H1 (cell line): ENCODE measurements at regions not wholly inside any gene's neighbourhood (a gene's known extent, or its start where the extent isn't known, plus 50 kb on each side); places are given as distances from the start of the nearest gene placed in this dataset.

Experiments
- BRCA1 ChIP-seq: IDR thresholded peaks from 2 replicates; pipeline ENCODE4 v1.6.1; 2012; ENCODE audit warnings: low read depth, low read length, improper control_type of control experiment
- CBX8 ChIP-seq: fragments of 300-800, 300-1000 bp; sonication (generic); IDR thresholded peaks from 2 replicates; pipeline ENCODE4 v1.7.1; 2016; ENCODE audit warnings: low read depth, low read length, borderline replicate concordance
- CHD1 ChIP-seq: IDR thresholded peaks from 2 replicates; pipeline ENCODE4 v1.6.1; 2012; ENCODE audit warnings: low read depth, low read length, improper control_type of control experiment
- CREB1 ChIP-seq: IDR thresholded peaks from 2 replicates; pipeline ENCODE4 v1.6.1; 2012; ENCODE audit warnings: inconsistent platforms
- EZH2 ChIP-seq: fragments of 200-600 bp; sonication (generic); IDR thresholded peaks from 2 replicates; pipeline ENCODE4 v1.7.1; 2012; ENCODE audit warnings: low read depth, mild to moderate bottlenecking, moderate library complexity, low read length, inconsistent platforms; ENCODE audit not compliant: severe bottlenecking
- JUN ChIP-seq: IDR thresholded peaks from 2 replicates; pipeline ENCODE4 v1.6.1; 2011; ENCODE audit warnings: low read depth, mild to moderate bottlenecking, improper control_type of control experiment, low read length
- RNF2 ChIP-seq: fragments of 200-900, 300-1000 bp; sonication (generic); IDR thresholded peaks from 2 replicates; pipeline ENCODE4 v1.7.1; 2016; ENCODE audit warnings: borderline replicate concordance, low read depth, mild to moderate bottlenecking, antibody characterized with exemption, low read length; ENCODE audit not compliant: poor library complexity, severe bottlenecking; ENCODE audit errors: missing control alignments
- SAP30 ChIP-seq: fragments of 300-600 bp; sonication (generic); IDR thresholded peaks from 2 replicates; pipeline ENCODE4 v1.7.1; 2012; ENCODE audit warnings: low read length, moderate library complexity, mild to moderate bottlenecking, inconsistent platforms; ENCODE audit not compliant: insufficient read depth, insufficient replicate concordance
- SP2 ChIP-seq: IDR thresholded peaks from 2 replicates; pipeline ENCODE4 v1.6.1; 2012; ENCODE audit warnings: mild to moderate bottlenecking, low read length, inconsistent platforms
- SP4 ChIP-seq: IDR thresholded peaks from 2 replicates; pipeline ENCODE4 v1.6.1; 2012; ENCODE audit warnings: low read length, inconsistent platforms
- TF ChIP-seq, protein P1 (sequence below): fragments of 300-600 bp; sonication (generic); IDR thresholded peaks from 2 replicates; pipeline ENCODE4 v1.7.1; 2012; ENCODE audit warnings: low read length, moderate library complexity, mild to moderate bottlenecking, inconsistent platforms; ENCODE audit not compliant: insufficient replicate concordance

DNA sequence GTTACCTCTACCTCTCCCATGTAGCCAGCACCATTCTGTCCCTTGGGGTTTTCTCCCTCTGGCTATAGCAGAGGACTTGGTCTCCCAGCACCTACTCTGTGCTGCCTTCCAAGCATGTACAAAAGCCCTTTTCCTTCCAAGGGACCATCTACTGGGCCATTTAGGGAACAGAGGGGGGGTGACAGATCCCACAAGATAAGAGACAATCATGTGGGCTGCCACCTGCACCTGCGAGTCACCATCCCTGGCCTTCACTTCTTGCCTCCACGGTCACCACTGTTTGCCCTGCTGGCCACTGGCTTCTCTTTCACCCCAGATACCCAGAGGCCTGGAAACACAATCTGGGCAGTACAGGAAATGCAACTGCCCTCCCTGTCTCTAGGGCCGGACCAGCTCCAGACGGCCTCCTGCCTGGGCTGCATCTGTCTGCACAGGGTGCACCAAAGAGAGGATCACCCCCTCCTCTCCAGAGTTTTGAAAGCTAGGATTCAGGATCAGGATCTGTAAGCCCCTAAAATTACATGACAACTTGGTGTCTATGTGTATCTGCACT is 160.8 kb upstream of the NECTIN1 start (continued):
- TF ChIP-seq, protein P1, sequence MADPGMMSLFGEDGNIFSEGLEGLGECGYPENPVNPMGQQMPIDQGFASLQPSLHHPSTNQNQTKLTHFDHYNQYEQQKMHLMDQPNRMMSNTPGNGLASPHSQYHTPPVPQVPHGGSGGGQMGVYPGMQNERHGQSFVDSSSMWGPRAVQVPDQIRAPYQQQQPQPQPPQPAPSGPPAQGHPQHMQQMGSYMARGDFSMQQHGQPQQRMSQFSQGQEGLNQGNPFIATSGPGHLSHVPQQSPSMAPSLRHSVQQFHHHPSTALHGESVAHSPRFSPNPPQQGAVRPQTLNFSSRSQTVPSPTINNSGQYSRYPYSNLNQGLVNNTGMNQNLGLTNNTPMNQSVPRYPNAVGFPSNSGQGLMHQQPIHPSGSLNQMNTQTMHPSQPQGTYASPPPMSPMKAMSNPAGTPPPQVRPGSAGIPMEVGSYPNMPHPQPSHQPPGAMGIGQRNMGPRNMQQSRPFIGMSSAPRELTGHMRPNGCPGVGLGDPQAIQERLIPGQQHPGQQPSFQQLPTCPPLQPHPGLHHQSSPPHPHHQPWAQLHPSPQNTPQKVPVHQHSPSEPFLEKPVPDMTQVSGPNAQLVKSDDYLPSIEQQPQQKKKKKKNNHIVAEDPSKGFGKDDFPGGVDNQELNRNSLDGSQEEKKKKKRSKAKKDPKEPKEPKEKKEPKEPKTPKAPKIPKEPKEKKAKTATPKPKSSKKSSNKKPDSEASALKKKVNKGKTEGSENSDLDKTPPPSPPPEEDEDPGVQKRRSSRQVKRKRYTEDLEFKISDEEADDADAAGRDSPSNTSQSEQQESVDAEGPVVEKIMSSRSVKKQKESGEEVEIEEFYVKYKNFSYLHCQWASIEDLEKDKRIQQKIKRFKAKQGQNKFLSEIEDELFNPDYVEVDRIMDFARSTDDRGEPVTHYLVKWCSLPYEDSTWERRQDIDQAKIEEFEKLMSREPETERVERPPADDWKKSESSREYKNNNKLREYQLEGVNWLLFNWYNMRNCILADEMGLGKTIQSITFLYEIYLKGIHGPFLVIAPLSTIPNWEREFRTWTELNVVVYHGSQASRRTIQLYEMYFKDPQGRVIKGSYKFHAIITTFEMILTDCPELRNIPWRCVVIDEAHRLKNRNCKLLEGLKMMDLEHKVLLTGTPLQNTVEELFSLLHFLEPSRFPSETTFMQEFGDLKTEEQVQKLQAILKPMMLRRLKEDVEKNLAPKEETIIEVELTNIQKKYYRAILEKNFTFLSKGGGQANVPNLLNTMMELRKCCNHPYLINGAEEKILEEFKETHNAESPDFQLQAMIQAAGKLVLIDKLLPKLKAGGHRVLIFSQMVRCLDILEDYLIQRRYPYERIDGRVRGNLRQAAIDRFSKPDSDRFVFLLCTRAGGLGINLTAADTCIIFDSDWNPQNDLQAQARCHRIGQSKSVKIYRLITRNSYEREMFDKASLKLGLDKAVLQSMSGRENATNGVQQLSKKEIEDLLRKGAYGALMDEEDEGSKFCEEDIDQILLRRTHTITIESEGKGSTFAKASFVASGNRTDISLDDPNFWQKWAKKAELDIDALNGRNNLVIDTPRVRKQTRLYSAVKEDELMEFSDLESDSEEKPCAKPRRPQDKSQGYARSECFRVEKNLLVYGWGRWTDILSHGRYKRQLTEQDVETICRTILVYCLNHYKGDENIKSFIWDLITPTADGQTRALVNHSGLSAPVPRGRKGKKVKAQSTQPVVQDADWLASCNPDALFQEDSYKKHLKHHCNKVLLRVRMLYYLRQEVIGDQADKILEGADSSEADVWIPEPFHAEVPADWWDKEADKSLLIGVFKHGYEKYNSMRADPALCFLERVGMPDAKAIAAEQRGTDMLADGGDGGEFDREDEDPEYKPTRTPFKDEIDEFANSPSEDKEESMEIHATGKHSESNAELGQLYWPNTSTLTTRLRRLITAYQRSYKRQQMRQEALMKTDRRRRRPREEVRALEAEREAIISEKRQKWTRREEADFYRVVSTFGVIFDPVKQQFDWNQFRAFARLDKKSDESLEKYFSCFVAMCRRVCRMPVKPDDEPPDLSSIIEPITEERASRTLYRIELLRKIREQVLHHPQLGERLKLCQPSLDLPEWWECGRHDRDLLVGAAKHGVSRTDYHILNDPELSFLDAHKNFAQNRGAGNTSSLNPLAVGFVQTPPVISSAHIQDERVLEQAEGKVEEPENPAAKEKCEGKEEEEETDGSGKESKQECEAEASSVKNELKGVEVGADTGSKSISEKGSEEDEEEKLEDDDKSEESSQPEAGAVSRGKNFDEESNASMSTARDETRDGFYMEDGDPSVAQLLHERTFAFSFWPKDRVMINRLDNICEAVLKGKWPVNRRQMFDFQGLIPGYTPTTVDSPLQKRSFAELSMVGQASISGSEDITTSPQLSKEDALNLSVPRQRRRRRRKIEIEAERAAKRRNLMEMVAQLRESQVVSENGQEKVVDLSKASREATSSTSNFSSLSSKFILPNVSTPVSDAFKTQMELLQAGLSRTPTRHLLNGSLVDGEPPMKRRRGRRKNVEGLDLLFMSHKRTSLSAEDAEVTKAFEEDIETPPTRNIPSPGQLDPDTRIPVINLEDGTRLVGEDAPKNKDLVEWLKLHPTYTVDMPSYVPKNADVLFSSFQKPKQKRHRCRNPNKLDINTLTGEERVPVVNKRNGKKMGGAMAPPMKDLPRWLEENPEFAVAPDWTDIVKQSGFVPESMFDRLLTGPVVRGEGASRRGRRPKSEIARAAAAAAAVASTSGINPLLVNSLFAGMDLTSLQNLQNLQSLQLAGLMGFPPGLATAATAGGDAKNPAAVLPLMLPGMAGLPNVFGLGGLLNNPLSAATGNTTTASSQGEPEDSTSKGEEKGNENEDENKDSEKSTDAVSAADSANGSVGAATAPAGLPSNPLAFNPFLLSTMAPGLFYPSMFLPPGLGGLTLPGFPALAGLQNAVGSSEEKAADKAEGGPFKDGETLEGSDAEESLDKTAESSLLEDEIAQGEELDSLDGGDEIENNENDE: no peak
- TF ChIP-seq SP4: no peak
- no peak for TF ChIP-seq SAP30
- no peak for TF ChIP-seq JUN
- TF ChIP-seq CHD1: no peak
- TF ChIP-seq RNF2: no peak
- no peak for TF ChIP-seq CBX8
- no peak for TF ChIP-seq BRCA1
- no peak for TF ChIP-seq CREB1
- no peak for TF ChIP-seq EZH2
- no peak for TF ChIP-seq SP2
